Spleen (tissue), 11 donors: ENCODE measurements at regions not wholly inside any gene's neighbourhood (a gene's known extent, or its start where the extent isn't known, plus 50 kb on each side); places are given as distances from the start of the nearest gene placed in this dataset.

ENCODE experiments used
- DNase-seq: peaks from one replicate; pipeline ENCODE4 v3.0.0-alpha.2; 2020
- H3K27ac ChIP-seq, 8 donors: fragments of 200-600 bp; sonication (generic) in 7 of 8; 1 replicate in 4 of 8; 2 replicates in 4 of 8; pipeline versions ENCODE4 v1.5.0 to v1.8.0; 2016 to 2021; ENCODE audit warnings: inconsistent platforms in 4 of 8, mild to moderate bottlenecking in 4 of 8, moderate library complexity in 1 of 8
- H3K27me3 ChIP-seq, 7 donors: fragments of 200-600 bp; sonication (generic) in 6 of 7; replicated peaks in 1 of 7; 1 replicate in 4 of 7; 2 replicates in 3 of 7; pipeline versions ENCODE4 v1.5.0 to v1.8.0; 2016 to 2021; ENCODE audit warnings: inconsistent platforms in 3 of 7, mild to moderate bottlenecking in 1 of 7
- H3K36me3 ChIP-seq, 6 donors: fragments of 200-600 bp; sonication (generic) in 5 of 6; 1 replicate in 4 of 6; 2 replicates in 2 of 6; pipeline versions ENCODE4 v1.5.0 to v1.8.0; 2016 to 2021; ENCODE audit warnings: inconsistent platforms in 2 of 6
- H3K4me1 ChIP-seq, 6 donors: fragments of 200-600 bp; sonication (generic) in 5 of 6; 1 replicate in 3 of 6; 2 replicates in 3 of 6; pipeline versions ENCODE4 v1.5.0 to v1.8.0; 2016 to 2021; ENCODE audit warnings: inconsistent platforms in 3 of 6
- H3K4me3 ChIP-seq, 8 donors: fragments of 200-600 bp; sonication (generic) in 7 of 8; 1 replicate in 4 of 8; 2 replicates in 4 of 8; pipeline versions ENCODE4 v1.5.0 to v1.8.0; 2016 to 2021; ENCODE audit warnings: inconsistent platforms in 4 of 8, mild to moderate bottlenecking in 4 of 8, moderate library complexity in 2 of 8
- H3K9me3 ChIP-seq, 8 donors: fragments of 200-600 bp; sonication (generic) in 7 of 8; 1 replicate in 4 of 8; 2 replicates in 4 of 8; pipeline versions ENCODE4 v1.5.0 to v1.8.0; 2016 to 2021; ENCODE audit warnings: inconsistent platforms in 4 of 8
- CTCF ChIP-seq, 11 experiments: fragments of 200-600 bp in 7 of 11; fragments of 450-650 bp in 4 of 11; sonication (generic) in 4 of 11; IDR thresholded peaks in 8 of 11; conservative IDR thresholded peaks in 3 of 11; 1 replicate in 7 of 11; 2 replicates in 4 of 11; pipeline versions ENCODE4 v1.4.0 to v1.8.0; 2016 to 2021; ENCODE audit warnings: antibody characterized with exemption in 11 of 11, inconsistent platforms in 4 of 11, mild to moderate bottlenecking in 1 of 11
- POLR2A ChIP-seq, 3 donors: fragments of 450-650 bp; IDR thresholded peaks; one replicate each; pipeline ENCODE4 v1.5.1; 2017; ENCODE audit warnings: antibody characterized with exemption in 3 of 3, mild to moderate bottlenecking in 1 of 3
- POLR2AphosphoS5 ChIP-seq, 3 donors: sonication (generic); formaldehyde crosslinking; IDR thresholded peaks; one replicate each; pipeline ENCODE4 v1.5.1; 2017; ENCODE audit warnings: antibody characterized with exemption in 3 of 3
- WGBS, 5 donors: extraction: QIAGEN DNeasy Blood & Tissue Kit in 3 of 5; methylation state at CpG; one replicate each; pipeline versions ENCODE4 v1.1.5 to v1.1.7; 2013 to 2018; 5-methylcytosine and 5-hydroxymethylcytosine counted together
- intact Hi-C: fragments of 100-400 bp; cut with DNase I; formaldehyde crosslinking; loops from one replicate; pipeline ENCODE4 v1.15.0; 2023; ENCODE audit warnings: low total_unique reads
- donor health status: healthy with polysubstance abuse.
- donor health status: DM: no; HTN: no; CAD: no; lungs with moderate emphysema.
- donor health status: DM: no; HTN: no; CAD: no.
- donor health status: Bipolar disorder and iron deficiency.
- donor health status: healthy.
- donor health status: DM: no; HTN: no; CAD: no.
- donor health status: DM: yes; HTN: yes; CAD: no.

GRCh38 chr12:131604859-131605258, 106.0 kb upstream of the SFSWAP start:
- Histone ChIP-seq H3K9me3 (no peaks in the 10 kb centered on the region), H3K27ac (peak overlapping the region in 2 of 8 donors; percentile 61 to 79), H3K4me1 (peaks cover 0 to 56% (median 40%) of the 10 kb centered on the region in 6 donors), H3K27me3 (peaks cover 0 to 25% (median 11%) of the 10 kb centered on the region in 7 donors), H3K4me3 (no peak overlapping the region), H3K36me3 (no peaks in the 10 kb centered on the region)
- DNase-seq, result peak; percentile 31
- intact Hi-C loops, result no loop called here
- no peak for TF ChIP-seq POLR2AphosphoS5 (IDR thresholded peaks at IDR 0.05)
- TF ChIP-seq CTCF (IDR thresholded peaks at IDR 0.05 in 8 of 11, conservative IDR thresholded peaks at IDR 0.05 in 3 of 11), result no peak
- TF ChIP-seq POLR2A (IDR thresholded peaks at IDR 0.05), result no peak
- WGBS, 5 donors, result 44 to 56% (median 44%) methylated on average over 6 of the region's 6 CpGs

DNA sequence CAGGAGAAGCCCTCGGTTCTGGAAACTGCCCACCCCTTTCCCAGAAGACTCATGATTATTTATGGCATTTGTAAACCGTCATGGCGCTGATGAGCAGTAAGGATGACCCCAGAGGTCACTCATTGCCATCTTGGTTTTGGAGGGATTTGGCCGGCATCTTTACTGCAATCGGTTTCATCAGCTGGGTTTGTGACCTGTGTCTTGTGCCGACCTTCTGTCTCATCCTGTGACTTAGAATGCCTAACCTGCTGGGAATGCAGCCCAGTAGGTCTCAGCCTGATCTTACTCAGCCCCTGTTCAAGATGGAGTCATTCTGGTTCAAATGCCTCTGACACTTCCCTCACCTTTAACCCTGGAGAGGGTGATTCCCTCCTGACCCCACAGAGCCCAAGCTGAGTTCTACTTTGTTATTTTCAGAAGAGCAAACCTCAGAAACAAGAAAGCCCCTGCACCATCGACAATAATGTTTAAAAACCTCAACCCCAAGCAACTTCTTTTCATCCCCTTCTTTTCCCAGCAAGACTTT, 105.5 kb upstream of the SFSWAP start:
- Histone ChIP-seq H3K4me1 (peaks cover 0 to 56% (median 40%) of the 10 kb centered on the region in 6 donors), H3K9me3 (no peaks in the 10 kb centered on the region), H3K36me3 (no peaks in the 10 kb centered on the region), H3K27ac (no peak overlapping the region), H3K27me3 (peaks cover 0 to 30% (median 11%) of the 10 kb centered on the region in 7 donors), H3K4me3 (no peak overlapping the region)
- peak; percentile 11 for DNase-seq
- intact Hi-C loops, result no loop called here
- no peak for TF ChIP-seq CTCF (IDR thresholded peaks at IDR 0.05 in 8 of 11, conservative IDR thresholded peaks at IDR 0.05 in 3 of 11)
- no peak for TF ChIP-seq POLR2AphosphoS5 (IDR thresholded peaks at IDR 0.05)
- TF ChIP-seq POLR2A (IDR thresholded peaks at IDR 0.05), result no peak
- 64 to 81% (median 74%) methylated on average over 7 of the region's 7 CpGs for WGBS, 5 donors

DNA sequence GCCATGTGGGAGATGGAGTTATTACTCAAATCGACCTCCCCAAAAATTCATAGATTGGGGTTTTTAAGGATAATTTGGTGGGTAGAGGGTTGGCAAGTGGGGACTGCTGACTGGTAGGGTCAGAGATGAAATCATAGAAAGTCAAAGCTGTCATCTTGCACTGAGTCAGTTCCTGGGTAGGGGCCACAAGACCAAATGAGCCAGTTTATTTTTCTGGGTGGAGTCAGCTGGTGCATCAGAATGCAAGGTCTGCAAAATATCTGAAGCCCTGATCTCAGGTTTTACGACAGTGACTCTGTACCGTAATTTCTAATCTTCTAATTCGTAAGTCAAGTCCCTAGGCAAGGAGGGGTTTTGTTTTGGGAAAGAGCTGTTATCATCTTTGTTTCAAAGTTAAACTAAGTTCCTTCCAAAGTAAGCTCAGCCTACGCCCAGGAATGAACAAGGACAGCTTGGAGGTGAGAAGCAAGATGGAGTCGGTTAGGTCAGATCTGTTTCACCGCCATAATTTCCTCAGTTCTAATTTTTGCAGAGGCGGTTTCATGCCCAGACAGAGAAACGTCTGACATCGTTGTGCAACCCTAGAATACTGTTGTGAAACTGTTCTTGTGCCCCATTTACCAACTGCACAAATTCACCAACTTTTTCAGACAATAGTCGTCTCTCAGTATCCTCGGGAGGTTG, 104.5 kb upstream of the SFSWAP start:
- no peaks in the 10 kb centered on the region for H3K9me3 ChIP-seq
- peak overlapping the region in 1 of 8 donors; percentile 51 for H3K27ac ChIP-seq
- intact Hi-C loops, result no loop called here
- H3K27me3 ChIP-seq, result peaks cover 0 to 36% (median 11%) of the 10 kb centered on the region in 7 donors
- no peak for TF ChIP-seq POLR2AphosphoS5 (IDR thresholded peaks at IDR 0.05)
- TF ChIP-seq CTCF (IDR thresholded peaks at IDR 0.05 in 8 of 11, conservative IDR thresholded peaks at IDR 0.05 in 3 of 11), result no peak
- TF ChIP-seq POLR2A (IDR thresholded peaks at IDR 0.05), result no peak
- DNase-seq, result no peak
- peaks cover 0 to 56% (median 40%) of the 10 kb centered on the region in 6 donors for H3K4me1 ChIP-seq
- H3K36me3 ChIP-seq, result no peaks in the 10 kb centered on the region
- no peak overlapping the region for H3K4me3 ChIP-seq
- WGBS, 5 donors, result 62 to 86% (median 72%) methylated on average over 12 of the region's 12 CpGs

- 54 to 79% (median 65%) methylated on average over 8 of the region's 8 CpGs for WGBS, 5 donors
- no peak overlapping the region for H3K4me3 ChIP-seq
- DNase-seq, result peak; percentile 64
- H3K27ac ChIP-seq, result peak overlapping the region in 5 of 8 donors; percentile 16 to 76 (median 48)
- intact Hi-C loops, result no loop called here
- H3K27me3 ChIP-seq, result peaks cover 0 to 46% (median 11%) of the 10 kb centered on the region in 7 donors
- no peak for TF ChIP-seq CTCF (IDR thresholded peaks at IDR 0.05 in 8 of 11, conservative IDR thresholded peaks at IDR 0.05 in 3 of 11)
- no peak for TF ChIP-seq POLR2AphosphoS5 (IDR thresholded peaks at IDR 0.05)
- no peaks in the 10 kb centered on the region for H3K36me3 ChIP-seq
- no peaks in the 10 kb centered on the region for H3K9me3 ChIP-seq
- peaks cover 0 to 55% (median 40%) of the 10 kb centered on the region in 6 donors for H3K4me1 ChIP-seq
Observed at GRCh38 chr12:131607658-131608447, 103.0 kb upstream of the SFSWAP start.
